ENCODE measurements at regions not wholly inside any gene's neighbourhood (a gene's known extent, or its start where the extent isn't known, plus 50 kb on each side); places are given as distances from the start of the nearest gene placed in this dataset.
"Not testable (repeated sequence)": the region's sequence is repeated elsewhere in the genome, so short reads cannot be mapped to it uniquely, and the experiment has no call there.

DNA sequence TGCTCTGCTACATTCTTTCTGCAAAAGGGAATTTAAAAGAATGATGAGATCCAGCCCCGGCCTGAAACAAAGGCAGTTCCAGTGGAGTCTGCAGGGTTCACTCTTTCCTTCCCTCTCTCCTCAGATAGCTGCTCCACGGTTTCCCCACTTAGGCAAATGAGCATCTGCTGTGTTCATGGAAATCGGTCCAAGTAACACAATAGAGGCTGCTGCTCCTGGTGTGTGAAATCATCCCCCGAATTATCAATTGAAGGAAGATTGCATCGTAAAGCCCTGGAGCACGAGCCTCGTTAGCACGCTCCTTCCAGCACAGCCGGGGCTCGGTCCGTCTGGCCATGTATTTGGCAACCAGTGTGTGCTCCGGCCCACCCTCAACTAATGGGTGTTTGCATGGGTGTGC is 108.3 kb upstream of the DPP6 start:
- 65% methylated on average over 12 of the region's 12 CpGs; no CpG with 5 or more reads in 1 of the 2 donors for WGBS, 2 donors (ENCODE audit: low coverage in 1 of 2)
- no peaks in the 10 kb centered on the region for H3K27me3 ChIP-seq
- no peaks in the 10 kb centered on the region for H3K4me1 ChIP-seq
- in situ Hi-C loops (cut with MboI; ENCODE audit: low pct_ligation_motif_present in 1 of 4, low pct_unique_long_range_greater_than_20kb in 1 of 4, low sequenced_read_pairs in 3 of 4), result no loop called here
- H3K36me3 ChIP-seq, result no peaks in the 10 kb centered on the region
- TF ChIP-seq, protein P1, sequence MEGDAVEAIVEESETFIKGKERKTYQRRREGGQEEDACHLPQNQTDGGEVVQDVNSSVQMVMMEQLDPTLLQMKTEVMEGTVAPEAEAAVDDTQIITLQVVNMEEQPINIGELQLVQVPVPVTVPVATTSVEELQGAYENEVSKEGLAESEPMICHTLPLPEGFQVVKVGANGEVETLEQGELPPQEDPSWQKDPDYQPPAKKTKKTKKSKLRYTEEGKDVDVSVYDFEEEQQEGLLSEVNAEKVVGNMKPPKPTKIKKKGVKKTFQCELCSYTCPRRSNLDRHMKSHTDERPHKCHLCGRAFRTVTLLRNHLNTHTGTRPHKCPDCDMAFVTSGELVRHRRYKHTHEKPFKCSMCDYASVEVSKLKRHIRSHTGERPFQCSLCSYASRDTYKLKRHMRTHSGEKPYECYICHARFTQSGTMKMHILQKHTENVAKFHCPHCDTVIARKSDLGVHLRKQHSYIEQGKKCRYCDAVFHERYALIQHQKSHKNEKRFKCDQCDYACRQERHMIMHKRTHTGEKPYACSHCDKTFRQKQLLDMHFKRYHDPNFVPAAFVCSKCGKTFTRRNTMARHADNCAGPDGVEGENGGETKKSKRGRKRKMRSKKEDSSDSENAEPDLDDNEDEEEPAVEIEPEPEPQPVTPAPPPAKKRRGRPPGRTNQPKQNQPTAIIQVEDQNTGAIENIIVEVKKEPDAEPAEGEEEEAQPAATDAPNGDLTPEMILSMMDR (IDR thresholded peaks at IDR 0.05), result no peak
- TF ChIP-seq POLR2A (IDR thresholded peaks at IDR 0.05) (no peak), POLR2AphosphoS5 (IDR thresholded peaks at IDR 0.05) (no peak), EP300 (IDR thresholded peaks at IDR 0.05; ENCODE audit: low read depth) (no peak)
- H3K9me3 ChIP-seq, result no peaks in the 10 kb centered on the region
- DNase-seq, result no peak
- no peak overlapping the region for H3K4me3 ChIP-seq
- intact Hi-C loops (cut with DNase I; ENCODE audit: low total_unique reads), result no loop called here
- no peak overlapping the region for H3K27ac ChIP-seq

DNA sequence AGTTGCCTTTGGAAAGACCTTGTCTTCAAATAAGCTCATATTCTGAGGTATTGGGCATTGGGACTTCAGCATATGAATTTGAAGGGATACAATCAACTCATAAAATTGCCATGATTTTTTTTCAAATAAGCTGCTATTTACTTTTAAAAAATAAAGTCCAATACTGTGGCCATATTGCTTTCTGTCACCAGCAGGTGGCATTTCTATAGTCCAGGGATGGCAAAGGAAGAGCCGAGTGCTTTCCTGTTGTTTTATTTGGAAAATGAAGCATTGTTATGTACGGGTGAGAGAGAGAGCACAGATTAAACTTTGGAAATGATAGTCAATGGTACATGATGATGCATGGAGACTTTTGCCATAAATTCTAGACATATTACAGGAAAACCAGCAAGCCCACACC is 104.1 kb upstream of the DPP6 start:
- no peak overlapping the region for H3K4me3 ChIP-seq
- DNase-seq, result no peak
- H3K27me3 ChIP-seq, result no peaks in the 10 kb centered on the region
- H3K9me3 ChIP-seq, result no peaks in the 10 kb centered on the region
- no peaks in the 10 kb centered on the region for H3K36me3 ChIP-seq
- no peaks in the 10 kb centered on the region for H3K4me1 ChIP-seq
- in situ Hi-C loops (cut with MboI; ENCODE audit: low pct_ligation_motif_present in 1 of 4, low pct_unique_long_range_greater_than_20kb in 1 of 4, low sequenced_read_pairs in 3 of 4), result no loop called here
- H3K27ac ChIP-seq, result no peak overlapping the region
- TF ChIP-seq POLR2AphosphoS5 (IDR thresholded peaks at IDR 0.05), result no peak
- no peak for TF ChIP-seq POLR2A (IDR thresholded peaks at IDR 0.05)
- TF ChIP-seq EP300 (IDR thresholded peaks at IDR 0.05; ENCODE audit: low read depth), result no peak
- 54 to 65% methylated on average over 2 of the region's 2 CpGs for WGBS, 2 donors (ENCODE audit: low coverage in 1 of 2)
- intact Hi-C loops (cut with DNase I; ENCODE audit: low total_unique reads), result no loop called here

DNA sequence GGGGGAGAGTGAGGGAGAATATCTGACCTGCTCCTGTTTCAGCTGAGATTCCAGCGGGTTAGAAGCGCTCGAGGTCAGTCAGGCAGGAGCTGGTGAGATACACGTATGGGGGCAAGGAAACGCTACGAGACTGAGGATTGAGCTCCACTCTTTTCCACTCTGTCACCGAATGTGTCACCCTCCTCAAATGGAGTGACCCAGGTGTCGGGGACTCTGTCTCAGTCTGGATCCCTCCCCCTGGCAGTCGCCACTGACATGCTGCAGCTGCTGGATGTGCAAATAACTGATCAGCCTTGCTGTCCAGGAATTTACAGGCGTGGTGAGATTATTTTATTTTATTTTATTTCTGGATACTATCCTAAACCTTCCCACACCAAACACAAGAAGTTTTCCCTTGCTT is 100.9 kb upstream of the DPP6 start:
- Histone ChIP-seq H3K36me3 (no peaks in the 10 kb centered on the region), H3K27ac (no peak overlapping the region), H3K9me3 (no peaks in the 10 kb centered on the region), H3K27me3 (no peaks in the 10 kb centered on the region), H3K4me1 (no peaks in the 10 kb centered on the region), H3K4me3 (no peak overlapping the region)
- TF ChIP-seq, protein P1 (IDR thresholded peaks at IDR 0.05), result no peak
- TF ChIP-seq POLR2AphosphoS5 (IDR thresholded peaks at IDR 0.05) (no peak), EP300 (IDR thresholded peaks at IDR 0.05; ENCODE audit: low read depth) (no peak), POLR2A (IDR thresholded peaks at IDR 0.05) (no peak)
- in situ Hi-C loops (cut with MboI; ENCODE audit: low pct_ligation_motif_present in 1 of 4, low pct_unique_long_range_greater_than_20kb in 1 of 4, low sequenced_read_pairs in 3 of 4), result no loop called here
- intact Hi-C loops (cut with DNase I; ENCODE audit: low total_unique reads), result no loop called here
- 67% methylated on average over 10 of the region's 10 CpGs; no CpG with 5 or more reads in 1 of the 2 donors for WGBS, 2 donors (ENCODE audit: low coverage in 1 of 2)
- DNase-seq, result no peak

DNA sequence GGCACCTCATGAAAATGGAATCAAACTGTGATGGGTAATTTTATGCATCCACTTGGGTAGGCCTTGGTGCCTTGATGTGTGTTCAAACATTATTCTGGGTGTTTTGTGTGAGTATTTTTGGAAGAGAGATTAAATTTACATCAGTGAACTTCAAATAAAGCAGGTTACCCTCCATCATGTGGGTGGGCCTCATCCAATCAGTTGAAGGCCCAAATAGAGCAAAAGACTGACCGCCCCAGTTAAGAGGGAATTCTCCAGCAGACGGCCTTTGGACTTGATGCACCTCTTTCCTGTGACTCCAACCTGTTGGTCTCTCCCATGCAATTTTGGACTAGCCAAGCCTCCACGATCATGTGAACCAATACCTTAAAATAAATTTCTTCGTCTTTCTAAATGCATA is 97.7 kb upstream of the DPP6 start:
- in situ Hi-C loops (cut with MboI; ENCODE audit: low pct_ligation_motif_present in 1 of 4, low pct_unique_long_range_greater_than_20kb in 1 of 4, low sequenced_read_pairs in 3 of 4) (no loop called here), intact Hi-C loops (cut with DNase I; ENCODE audit: low total_unique reads) (no loop called here)
- no peak overlapping the region for H3K4me3 ChIP-seq
- no peak overlapping the region for H3K27ac ChIP-seq
- no peaks in the 10 kb centered on the region for H3K4me1 ChIP-seq
- WGBS, 2 donors (ENCODE audit: low coverage in 1 of 2), result 94 to 95% methylated on average over 2 to 4 of the region's 4 CpGs
- no peaks in the 10 kb centered on the region for H3K27me3 ChIP-seq
- H3K9me3 ChIP-seq, result no peaks in the 10 kb centered on the region
- H3K36me3 ChIP-seq, result no peaks in the 10 kb centered on the region
- no peak for DNase-seq
- TF ChIP-seq POLR2AphosphoS5 (IDR thresholded peaks at IDR 0.05), result no peak
- TF ChIP-seq, protein P1 (IDR thresholded peaks at IDR 0.05), result no peak
- no peak for TF ChIP-seq EP300 (IDR thresholded peaks at IDR 0.05; ENCODE audit: low read depth)
- no peak for TF ChIP-seq POLR2A (IDR thresholded peaks at IDR 0.05)

DNA sequence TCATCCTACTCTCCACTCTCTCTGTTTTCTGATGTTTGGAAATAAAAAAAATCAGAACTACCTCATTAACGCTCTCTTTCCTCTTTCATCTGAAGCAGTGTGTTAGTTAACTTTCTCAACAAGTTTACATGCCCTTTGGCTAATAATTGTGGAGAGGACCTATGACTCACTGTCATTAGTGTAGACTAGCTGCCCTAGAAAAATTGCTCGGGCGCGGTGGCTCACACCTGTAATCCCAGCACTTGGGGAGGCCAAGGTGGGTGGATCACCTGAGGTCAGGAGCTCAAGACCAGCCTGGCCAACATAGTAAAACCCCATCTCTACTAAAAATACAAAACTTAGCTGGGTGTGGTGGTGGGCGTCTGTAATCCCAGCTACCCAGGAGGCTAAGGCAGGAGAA is 94.5 kb upstream of the DPP6 start:
- H3K27ac ChIP-seq; H3K4me1 ChIP-seq; H3K27me3 ChIP-seq; in situ Hi-C loops (cut with MboI; ENCODE audit: low pct_ligation_motif_present in 1 of 4, low pct_unique_long_range_greater_than_20kb in 1 of 4, low sequenced_read_pairs in 3 of 4); H3K4me3 ChIP-seq; H3K36me3 ChIP-seq; DNase-seq; intact Hi-C loops (cut with DNase I; ENCODE audit: low total_unique reads); H3K9me3 ChIP-seq: not testable (repeated sequence)
- WGBS, 2 donors (ENCODE audit: low coverage in 1 of 2), result 83 to 86% methylated on average over 1 to 5 of the region's 5 CpGs

DNA sequence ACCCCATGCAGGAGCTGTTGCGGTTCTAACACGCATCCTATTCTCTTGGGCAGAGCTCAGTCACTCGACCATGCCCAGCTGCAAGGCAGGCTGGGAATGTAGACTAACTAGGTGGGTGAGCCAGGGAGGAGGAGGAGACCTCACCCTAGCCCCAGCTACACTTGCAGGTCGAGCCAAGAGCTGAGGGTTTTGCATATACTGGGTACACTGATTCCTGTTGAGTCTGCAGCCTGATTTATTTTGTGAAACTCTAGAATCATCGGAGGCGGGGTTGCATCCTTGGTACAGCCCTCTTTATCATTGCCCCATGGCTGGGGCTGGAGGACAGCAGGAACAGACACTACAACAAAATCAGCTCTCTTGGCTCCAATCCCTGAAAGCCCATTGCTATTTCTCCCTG is 93.8 kb upstream of the DPP6 start:
- in situ Hi-C loops (cut with MboI; ENCODE audit: low pct_ligation_motif_present in 1 of 4, low pct_unique_long_range_greater_than_20kb in 1 of 4, low sequenced_read_pairs in 3 of 4); DNase-seq; H3K36me3 ChIP-seq; intact Hi-C loops (cut with DNase I; ENCODE audit: low total_unique reads); H3K4me1 ChIP-seq; H3K9me3 ChIP-seq; H3K4me3 ChIP-seq; H3K27ac ChIP-seq; H3K27me3 ChIP-seq: not testable (repeated sequence)
- 64% methylated on average over 6 of the region's 6 CpGs; no CpG with 5 or more reads in 1 of the 2 donors for WGBS, 2 donors (ENCODE audit: low coverage in 1 of 2)

DNA sequence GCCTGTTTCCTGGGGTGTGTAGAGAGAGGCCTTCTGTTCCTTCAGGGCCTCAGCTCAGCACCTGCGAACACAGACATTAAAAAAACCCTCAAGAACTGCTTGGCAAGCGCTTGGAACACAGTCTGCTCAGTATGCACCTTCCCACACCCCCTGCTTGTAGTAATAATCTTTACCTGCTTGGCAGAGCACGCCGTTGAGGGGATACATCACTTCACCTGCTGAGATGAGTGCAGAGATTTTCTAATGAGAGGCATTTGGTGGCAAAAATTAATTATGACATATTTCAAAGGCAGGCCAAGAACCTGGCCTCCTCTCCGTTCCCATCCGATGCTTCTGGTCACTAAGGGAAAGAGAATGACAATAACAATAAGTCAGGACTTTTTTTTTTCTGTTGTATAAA is 93.4 kb upstream of the DPP6 start:
- H3K9me3 ChIP-seq; DNase-seq; intact Hi-C loops (cut with DNase I; ENCODE audit: low total_unique reads); H3K4me1 ChIP-seq; in situ Hi-C loops (cut with MboI; ENCODE audit: low pct_ligation_motif_present in 1 of 4, low pct_unique_long_range_greater_than_20kb in 1 of 4, low sequenced_read_pairs in 3 of 4); H3K4me3 ChIP-seq; H3K27me3 ChIP-seq; H3K27ac ChIP-seq; H3K36me3 ChIP-seq: not testable (repeated sequence)
- 61 to 80% methylated on average over 4 of the region's 6 CpGs for WGBS, 2 donors (ENCODE audit: low coverage in 1 of 2)

DNA sequence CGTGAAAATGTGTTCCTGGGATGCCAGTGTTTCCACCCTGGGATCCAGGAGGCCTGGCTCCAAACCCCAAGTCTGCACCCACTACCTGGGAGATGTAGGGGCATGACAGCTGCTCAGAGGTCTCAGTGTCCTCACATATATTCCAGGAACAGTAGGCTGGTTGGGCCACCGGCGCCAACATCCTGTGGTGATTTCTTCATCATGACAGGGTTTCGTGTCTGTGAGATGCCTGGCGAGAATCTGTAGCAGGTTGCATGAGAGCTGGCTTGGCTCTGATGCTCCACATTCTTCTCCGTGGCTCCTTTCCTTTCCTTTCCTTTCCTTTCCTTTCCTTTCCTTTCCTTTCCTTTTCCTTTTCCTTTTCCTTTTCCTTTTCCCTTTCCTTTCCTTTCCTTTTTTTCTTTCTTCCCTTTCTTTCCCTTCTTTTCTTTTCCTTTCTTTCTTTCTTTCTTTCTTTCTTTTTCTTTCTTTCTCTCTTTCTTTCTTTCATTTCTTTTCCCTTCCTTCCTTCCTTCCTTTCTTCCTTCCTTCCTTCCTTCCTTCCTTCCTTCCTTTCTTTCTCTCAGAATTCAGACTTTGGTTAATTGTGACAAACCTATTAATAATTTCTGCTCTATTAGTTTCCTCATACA is 87.6 kb upstream of the DPP6 start:
- 57 to 95% methylated on average over 1 to 5 of the region's 6 CpGs for WGBS, 2 donors (ENCODE audit: low coverage in 1 of 2)

More for the DNA sequence above, 87.6 kb upstream of the DPP6 start:
- H3K27ac ChIP-seq; H3K27me3 ChIP-seq; DNase-seq; H3K4me3 ChIP-seq; H3K4me1 ChIP-seq; intact Hi-C loops (cut with DNase I; ENCODE audit: low total_unique reads); H3K9me3 ChIP-seq; in situ Hi-C loops (cut with MboI; ENCODE audit: low pct_ligation_motif_present in 1 of 4, low pct_unique_long_range_greater_than_20kb in 1 of 4, low sequenced_read_pairs in 3 of 4); H3K36me3 ChIP-seq: not testable (repeated sequence)
